NCI-H1436 treated with DMSO at 0.1 percent for 48 hours (cell line): ENCODE measurements at regions not wholly inside any gene's neighbourhood (a gene's known extent, or its start where the extent isn't known, plus 50 kb on each side); places are given as distances from the start of the nearest gene placed in this dataset.
A peak's percentile ranks its signal among the peaks of the same experiment; 100 is the strongest.

Experiments
- DNase-seq: peaks from one replicate; lab custom pipeline; 2025; lab: John Stamatoyannopoulos, UW

DNA sequence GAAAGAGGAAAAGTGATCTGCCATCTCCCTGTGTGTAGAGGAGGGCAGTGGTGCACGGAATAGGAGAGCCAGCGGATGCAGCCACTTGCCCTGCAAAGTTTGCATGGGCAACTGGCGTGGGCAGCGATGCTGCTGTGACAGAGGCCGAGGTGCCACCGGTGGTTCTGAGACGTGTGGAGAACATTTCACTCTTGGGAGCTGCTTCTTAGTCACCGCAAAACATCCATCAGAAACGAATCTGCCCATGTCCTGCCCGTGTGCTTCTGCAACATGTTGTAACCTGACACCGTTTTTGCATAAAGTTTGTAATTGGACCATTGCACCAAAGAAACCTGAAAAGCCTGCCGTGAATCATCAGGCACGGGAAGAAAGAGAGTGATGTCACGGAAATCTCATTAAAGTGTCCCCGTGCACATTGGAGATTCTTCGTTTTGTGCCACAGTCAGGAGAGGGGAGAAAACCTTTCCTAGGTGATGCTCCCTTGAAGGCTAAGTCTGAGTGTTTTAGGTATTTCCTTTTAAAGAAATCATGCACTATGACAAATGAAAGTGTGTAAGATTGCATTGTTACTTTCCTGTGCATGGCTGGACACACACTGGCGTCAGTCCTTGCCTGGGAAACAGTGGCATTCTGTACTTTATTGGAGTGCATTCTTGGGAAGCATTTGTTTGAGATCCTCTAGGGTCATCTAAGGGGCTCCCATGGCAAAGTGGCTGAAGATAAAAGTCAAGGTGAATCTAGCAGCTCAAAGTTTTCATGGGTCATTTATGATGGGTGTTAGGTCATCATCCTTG lies 302.6 kb downstream of the KLF6 start:
- DNase-seq, result peak; percentile 80

DNA sequence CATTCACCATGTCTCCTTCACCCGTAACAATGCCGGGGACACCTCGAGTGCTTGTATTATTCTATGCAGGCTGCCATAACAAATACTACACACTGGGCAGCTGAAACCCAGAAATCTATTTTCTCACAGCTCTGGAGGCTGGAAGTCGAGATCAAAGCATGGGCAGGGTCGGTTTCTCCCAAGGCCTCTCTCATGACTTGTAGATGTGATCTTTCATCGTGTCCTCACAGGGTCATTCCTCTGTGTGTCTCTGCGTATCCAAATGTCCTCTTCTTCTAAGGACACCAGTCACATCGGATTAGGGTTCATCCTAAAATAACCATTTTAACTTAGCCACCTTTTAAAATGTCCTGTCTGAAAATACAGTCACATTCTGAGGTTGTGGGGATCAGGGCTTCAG lies 303.5 kb downstream of the KLF6 start:
- DNase-seq, result no peak

DNA sequence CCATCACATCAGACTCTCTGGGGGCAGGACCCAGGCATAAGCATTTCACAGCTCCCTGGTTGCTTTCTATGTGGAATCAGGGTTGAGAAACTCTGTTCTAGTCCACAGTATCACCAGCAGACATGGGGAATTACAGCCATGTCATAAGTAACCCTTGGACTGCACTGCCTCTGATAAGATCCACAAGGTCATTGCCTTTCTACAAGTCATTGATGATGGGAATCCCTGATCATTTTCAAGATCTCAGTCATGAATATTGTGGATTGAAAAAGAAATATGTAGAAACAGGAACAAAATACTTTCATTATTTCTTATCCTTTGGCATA lies 304.1 kb downstream of the KLF6 start:
- DNase-seq, result no peak

DNA sequence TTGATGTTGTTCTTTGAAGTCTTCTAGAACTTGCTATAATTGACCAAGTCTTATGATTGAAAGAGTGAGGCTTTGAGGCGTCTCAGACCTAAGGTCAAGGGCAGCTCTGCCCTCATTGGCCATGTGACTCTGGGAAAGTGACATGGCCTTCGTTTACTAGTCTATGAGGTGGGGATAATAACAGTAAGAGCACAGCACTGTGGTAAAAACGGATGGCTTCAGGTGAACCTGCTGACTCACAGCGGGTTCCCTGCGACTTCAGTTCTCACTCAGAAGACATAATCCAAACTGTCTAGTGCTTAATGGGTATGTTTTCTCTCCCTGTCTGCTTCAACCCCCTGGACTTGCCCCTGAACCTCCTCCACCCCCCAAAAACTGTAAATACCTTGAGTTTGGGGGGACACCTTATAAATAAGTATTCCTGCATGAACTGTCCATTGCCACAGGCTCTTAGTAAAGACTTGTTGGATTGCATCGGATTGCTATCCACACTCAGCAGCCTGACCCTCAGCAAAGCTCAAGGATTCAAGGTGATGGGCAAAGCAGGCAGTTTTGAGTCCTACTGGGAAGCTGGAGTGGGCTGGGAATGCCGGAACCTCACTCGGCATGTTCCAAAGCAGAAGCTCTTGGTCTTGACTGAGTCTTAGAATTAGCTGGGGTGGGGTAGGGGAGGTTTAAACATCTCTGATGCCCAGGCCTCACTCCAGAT lies 304.6 kb downstream of the KLF6 start:
- DNase-seq, result no peak

DNA sequence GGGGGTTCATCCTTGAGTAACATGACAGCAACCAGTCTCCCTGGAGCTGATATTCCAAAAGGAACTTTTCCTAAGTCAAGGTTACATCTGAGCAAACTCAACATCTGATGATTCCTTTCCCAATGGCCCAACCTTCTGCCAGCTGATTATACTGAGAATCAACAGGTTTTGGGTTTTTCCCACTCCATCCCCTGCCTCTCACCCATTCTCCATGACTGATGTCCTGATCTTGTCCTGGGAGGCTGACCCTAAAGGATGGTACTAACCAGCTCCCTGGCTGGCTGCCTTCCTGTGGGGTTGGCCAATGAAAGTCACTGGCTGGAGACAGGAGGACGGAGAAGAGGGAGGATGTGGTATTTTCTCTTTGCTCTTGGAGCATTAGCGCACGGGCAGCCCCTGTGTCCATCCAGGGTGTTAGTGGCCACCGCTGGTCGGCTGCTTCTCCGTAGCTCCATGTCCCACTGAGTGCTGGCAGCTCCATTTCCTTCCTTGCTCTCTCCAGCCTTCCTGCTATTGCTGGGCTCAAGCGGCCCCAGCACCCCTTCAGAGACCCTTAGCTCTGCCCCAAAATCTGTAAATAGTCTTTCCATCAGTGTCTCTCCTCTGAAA lies 306.2 kb upstream of the PITRM1 start:
- no peak for DNase-seq

DNA sequence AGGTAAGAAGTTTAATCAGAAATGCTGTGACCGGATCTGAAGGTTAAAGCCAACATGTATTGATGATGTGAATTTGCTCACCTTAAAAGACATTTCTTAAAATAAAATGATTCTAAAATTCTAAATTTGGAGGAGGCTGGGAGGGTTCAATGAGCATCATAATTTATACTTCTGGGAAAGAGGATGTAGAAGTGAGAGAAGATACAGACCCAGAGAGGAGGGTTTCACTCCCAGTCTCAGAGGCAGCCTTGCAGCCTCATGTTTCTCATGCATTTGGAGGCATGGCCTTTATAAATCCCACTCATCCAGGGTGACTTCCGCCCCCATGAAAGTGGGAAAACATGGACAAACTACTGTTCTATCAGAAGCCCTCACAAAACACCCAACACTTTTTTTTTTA lies 305.6 kb upstream of the PITRM1 start:
- DNase-seq, result no peak

DNA sequence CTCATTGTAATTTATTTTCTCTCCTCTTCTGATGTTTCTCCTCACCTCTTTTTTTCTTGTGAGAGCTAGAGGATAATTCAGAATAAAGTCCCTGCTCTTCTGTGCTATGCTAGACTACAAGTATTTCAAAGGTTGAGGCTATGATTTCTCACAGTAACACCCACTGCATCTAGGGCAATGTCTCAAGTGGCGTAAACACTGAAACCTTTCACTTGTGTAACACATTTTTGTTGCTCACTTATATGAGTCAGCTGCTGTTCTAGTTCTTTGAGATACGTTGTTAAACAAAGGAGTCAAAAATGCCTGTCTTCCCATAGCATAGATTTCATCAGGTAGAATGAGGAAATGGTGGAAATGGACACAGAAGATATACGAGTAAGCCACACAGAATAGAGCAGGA lies 305.1 kb upstream of the PITRM1 start:
- no peak for DNase-seq

DNA sequence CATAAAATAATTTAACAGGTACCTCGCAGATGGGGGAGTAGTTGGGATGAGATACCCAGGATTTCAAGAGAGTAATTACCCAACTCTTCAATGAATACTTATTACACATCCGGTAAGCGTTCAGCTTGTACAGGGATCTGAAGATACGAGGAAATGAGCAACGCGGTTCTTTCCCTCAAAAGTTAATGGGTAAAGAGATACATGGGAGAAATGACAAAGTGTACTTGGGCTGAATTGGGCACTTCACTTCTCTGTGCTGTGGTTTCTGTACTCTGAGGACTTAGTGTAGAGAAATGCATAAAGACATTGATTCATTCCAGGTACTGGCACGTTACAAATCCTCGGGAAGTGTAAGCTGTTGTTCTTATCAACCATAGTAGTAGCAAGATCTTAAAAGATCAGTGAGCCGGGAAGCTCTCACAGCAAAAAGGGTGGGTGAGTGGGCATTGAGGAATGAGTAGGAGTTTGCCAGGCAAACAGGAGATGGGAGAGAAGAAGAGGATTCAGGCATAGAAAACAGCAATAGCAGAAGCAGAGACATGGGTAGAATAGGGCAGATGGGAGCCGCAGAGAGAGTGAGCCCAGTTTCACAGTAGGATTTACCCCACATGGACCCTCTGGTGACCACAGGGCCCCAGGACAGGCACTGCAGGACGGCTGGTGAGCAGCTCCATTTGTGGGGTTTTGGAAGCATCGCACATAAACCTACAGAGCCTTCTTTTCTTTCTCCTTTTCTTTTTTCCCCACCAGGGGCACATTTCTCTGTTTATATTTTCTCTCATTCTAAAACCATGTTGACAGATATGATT lies 304.3 kb upstream of the PITRM1 start:
- no peak for DNase-seq

DNA sequence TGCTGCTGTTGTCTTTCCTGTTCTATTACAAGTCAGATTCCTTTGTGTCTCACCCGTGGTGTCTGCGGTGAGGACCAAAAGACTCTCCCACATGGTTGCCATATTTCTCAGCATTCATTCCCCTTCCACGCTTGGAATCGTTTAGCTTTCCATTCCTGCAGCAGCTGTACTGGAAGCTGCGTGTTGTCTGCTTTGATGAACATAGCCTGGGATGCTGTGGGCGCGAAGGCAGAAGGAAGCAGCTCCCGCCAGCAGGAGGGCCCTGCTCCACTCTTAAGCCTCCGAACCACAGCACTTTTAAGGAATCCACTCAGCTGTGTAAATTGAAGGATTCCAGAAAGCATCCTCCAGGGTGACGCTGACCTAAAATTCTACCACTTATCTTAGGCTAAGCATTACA lies 303.6 kb upstream of the PITRM1 start:
- no peak for DNase-seq

DNA sequence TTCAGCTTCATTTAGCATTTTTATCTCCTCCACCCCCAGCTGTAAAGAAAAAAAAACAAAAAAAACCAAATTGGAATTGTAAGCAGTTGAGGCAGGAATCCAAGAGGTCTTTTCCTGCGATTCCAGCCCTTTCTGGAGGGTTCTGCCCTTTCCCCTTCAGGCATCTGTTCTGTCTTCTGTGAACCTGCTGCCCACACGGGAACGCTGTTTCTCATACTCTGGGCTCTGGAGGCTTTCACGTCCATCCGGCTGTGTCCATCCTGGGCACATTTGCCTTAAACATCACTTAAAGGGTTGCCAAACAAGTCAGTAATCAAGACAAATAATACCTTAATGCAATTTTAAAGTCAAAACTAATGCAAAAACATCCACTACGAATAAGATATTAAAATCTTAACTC lies 302.8 kb upstream of the PITRM1 start:
- no peak for DNase-seq

DNA sequence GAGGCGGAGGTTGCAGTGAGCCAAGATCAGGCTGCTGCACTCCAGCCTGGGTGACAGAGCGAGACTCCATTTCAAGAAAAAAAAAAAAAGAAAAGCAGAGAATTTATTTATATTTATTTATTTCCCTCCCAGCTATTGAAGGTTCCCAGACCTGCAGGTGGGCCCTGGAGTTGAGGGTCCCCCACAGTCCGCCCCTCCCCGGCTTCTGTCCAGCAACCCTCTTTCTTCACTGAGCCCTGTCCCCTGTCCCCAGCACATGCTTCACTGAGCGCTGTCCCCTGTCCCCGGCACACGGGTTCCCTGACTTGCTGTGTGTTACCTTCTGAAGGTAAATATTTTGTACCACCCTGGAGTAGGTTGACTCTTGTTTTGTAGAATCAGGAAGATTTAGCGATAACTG lies 301.7 kb upstream of the PITRM1 start:
- no peak for DNase-seq

DNA sequence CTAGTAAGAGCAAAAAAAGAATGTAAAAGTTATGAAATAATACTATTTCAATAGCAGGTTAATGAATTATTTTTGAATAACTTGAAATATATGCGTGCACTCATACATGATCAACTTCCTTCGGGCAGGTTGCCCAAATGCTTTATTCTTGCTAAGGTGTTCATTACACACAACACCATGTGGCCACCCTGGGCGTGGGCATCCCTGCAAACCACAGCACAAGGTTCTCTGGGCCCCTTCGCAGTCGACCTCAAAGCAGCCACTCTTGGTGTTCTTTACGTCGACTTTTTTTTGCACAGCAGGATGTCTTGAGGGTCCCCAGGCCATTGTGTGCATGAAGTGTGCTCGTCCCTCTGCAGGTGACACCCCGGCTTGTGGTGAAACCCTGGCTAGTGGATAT lies 300.7 kb upstream of the PITRM1 start:
- DNase-seq, result no peak

DNA sequence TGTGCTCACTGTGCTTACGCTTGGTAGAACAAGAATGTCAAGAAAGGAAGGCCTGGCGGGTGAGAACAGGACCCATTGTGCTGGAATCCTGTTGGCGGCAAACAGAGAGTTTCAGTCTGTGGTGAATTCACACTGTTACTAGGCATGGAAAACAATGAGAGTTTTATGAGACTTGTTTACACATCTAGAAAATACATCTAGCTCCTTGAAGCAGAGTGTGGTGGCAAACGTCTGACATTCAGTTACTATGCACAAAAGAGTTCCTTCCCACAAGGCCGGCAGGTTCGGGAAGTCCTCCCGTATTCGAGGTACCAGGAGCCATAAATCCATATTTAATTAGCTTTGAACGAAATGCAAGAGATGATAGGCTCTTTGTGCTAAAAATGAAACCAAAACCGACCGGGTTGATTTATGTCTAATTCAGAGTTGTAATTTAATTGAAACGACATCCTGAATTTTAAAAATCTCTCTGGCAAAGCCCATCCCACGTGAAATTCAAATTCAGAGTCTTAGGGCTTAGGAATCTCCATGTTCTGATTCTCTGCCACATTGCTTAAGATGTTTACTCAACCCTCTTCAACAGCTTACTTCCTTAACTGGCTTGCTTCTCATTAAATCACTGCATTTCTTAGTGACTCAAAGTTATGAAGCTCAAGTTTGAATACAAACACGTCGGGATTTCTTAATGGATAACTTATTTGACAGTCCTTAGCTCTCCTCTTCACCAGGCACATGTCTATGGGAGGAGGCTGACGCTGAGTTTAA lies 299.9 kb upstream of the PITRM1 start:
- DNase-seq, result no peak

DNA sequence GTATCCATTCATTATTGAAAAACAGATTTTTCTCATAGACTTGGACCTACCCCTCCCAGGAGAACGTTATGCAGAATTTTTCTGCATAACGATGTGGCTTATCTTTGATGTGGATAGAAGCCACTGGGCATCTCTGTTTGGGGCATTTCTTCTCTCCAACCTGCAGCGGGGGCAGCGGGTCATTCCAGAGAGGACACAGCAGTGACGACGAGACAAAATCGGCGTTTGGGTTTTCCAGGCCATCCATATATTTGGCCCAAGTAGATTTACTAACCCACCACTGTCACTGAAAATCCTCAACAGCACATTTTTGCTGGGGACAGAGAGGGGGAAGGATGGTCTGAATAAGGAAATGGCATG lies 299.3 kb upstream of the PITRM1 start:
- no peak for DNase-seq

DNA sequence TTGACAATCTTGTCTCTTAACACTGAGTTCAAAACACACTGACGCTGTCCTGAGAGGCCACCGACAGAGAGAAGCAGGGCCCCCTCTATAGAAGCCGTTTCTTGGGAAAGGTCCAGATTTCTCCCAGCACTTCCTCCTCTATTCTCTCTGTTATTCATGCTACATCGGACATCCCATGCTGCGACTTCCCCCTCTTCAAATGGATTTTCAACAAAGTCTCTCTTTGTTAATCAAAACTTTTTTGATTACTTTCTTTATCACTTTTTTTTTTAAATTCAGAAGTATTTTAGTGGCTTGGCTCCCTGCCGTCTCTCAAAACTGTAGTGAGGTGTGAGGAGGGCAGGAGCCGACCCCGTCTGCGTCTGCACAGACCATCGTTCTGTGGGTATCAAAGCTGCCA lies 298.9 kb upstream of the PITRM1 start:
- DNase-seq, result no peak

DNA sequence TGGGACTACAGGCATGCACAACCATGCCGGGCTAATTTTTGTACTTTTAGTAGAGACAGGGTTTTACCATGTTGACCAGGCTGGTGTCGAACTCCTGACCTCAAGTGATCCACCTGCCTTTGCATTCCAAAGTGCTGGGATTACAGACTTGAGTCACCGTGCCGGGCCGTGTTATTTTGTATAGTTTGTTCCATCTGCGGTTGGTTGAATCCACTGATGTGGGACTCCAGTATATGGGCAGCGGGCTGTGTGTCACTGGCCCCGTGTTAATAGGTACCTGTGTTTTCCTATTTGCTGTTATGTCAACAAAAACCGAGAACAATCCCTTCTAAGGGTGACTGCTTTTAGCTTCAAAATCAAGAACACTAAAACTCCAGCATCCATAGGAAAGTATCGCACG lies 297.6 kb upstream of the PITRM1 start:
- DNase-seq, result no peak

DNA sequence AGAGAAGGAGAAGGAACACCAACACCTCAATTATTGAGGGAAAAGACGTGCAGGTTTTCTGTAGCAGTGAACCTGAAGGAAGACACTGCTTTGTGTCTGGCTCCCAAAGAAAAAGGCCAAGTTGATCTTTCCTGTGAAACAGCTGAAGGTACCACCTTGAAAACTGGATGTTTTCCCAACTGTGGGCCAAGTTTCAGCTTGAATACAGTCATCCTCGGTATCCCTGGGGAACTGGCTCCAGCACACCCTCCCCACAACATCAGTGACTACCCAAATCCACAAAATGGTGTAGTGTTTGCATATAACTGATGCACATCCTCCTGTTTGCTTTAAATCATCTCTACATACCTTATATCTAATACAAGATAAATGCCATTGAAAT lies 297.0 kb upstream of the PITRM1 start:
- no peak for DNase-seq

DNA sequence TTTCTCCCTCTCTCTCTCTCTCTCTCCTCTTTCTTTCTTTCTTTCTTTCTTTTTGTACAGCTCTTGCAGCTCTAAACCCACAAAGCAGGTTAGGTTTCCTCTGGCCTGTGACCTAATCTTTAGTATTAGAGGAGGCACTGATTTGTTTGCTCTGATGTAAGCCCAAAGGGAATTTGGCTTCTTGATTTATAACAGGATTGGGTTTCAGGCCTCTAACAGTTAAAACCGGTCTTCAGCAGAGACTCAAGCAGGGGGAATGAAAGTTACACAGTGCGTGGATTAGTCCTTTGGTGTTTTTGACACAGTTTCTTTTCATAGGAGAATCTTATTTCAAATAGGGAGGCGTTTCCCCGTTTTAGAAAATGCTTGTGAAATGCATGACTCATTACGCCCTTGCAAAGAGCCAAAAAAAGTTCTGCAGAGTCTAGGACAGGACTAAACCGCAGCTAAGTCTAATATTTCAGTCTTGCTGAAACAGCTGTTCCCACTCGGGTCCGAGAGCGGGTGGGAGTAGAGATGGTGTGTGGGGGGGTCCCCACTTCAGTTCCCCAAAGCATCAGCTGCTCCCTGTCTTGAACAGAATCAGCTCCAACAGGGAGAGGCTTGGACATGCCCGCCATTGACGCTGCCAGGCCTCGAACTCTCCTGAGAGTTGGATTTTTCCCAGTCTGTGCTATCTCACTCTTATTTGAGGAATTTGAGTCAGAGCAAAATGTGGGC lies 296.5 kb upstream of the PITRM1 start:
- DNase-seq, result no peak

DNA sequence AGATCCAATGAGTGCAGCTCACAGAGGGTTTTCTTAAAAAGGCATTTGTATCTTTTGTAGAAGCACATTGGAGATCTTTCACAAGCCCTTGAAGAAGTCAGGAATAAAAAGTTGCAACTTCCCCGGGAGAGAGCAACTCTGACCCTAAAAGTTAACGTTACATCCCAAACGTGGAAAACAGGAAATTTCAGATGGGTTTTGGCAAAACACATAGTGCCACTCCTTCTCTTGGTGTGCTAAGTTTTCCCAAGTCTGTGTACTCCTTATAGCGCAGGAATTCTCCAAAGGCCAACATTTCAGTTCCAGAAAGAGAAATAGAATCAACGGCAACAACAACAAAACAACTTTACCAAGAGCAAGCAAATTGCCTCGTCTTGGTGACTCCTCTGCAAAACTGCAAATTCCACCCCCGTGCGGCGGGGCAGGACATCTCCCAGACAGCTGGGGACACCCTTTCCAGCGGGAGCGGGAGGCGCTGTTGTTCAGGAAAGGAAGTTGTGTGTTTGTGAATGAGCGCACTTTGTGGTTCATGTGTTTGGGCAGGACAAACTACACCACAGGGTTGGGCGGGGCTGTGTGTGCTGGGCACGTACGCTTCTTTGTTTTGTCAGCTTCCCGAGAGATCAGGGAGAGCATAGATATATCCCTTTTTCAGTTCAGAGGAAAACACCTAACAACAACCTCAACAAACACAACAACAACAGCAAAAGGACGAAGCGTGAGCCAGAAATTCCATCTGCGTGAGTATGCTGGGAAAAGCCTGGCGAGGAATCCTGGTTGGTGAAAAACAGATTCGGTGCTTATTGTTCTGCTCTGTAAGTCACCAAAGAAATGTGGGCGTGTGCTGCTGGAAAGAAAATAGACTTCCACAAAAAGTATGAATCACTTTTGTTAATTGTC lies 294.7 kb upstream of the PITRM1 start:
- no peak for DNase-seq

DNA sequence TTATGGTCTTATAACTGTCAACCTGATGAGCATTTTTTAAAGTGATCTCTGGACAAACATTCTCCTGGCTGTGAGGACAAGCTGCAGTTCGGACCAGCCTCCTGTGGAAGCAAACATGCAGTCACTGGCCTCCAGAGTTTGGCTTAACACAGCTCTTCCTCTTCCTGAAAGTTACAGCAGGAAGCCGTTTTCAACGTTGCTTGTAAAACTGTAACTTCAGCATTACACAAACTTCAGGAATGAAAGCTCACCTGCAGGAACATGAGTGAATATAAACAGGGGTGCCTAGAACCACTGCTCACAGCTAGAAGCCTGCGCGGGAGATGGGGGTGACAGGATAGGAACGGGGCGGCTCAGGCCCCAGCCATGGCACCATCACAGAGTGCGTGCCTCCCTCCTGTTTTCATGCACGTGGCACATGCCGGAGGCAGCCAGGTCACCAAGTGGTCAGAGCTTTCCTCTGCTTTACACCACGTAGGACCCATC lies 292.9 kb upstream of the PITRM1 start:
- DNase-seq, result no peak
